SK-MEL-5 (cell line): ENCODE measurements at regions not wholly inside any gene's neighbourhood (a gene's known extent, or its start where the extent isn't known, plus 50 kb on each side); places are given as distances from the start of the nearest gene placed in this dataset.

ENCODE experiments used
- DNase-seq: peaks from one replicate; pipeline ENCODE4 v3.0.0-alpha.2; 2016; ENCODE audit warnings: low read depth, low spot score
- in situ Hi-C: cut with HindIII; loops from 2 replicates; pipeline ENCODE4 v1.10.0; 2016; ENCODE audit warnings: low sequenced_read_pairs, high pct_unique_total_duplicates, low pct_unique_long_range_greater_than_20kb

DNA sequence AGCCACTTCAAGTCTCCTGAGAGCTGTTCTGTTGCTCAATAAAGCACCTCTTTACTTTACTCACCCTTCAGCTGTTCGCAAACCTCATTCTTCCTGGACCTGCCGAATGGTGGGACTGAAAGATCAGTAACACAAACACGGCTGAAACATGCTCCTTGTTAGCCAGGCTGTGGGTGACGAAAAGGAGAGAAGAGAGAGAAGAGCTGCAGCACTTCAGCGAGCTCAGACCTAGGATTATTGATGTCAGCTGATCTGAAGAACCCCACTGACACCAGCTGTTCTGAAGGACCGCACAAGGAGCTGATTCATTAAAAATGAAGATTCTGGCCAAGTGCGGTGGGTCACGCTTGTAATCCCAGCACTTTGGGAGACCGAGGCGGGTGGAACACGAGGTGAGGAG lies 2020.0 kb upstream of the ADGRL3 start:
- DNase-seq, result no peak
- in situ Hi-C loops, result no loop called here

GRCh38 chr4:59180969-59181368 lies 2019.2 kb upstream of the ADGRL3 start:
- in situ Hi-C loops, result no loop called here

DNA sequence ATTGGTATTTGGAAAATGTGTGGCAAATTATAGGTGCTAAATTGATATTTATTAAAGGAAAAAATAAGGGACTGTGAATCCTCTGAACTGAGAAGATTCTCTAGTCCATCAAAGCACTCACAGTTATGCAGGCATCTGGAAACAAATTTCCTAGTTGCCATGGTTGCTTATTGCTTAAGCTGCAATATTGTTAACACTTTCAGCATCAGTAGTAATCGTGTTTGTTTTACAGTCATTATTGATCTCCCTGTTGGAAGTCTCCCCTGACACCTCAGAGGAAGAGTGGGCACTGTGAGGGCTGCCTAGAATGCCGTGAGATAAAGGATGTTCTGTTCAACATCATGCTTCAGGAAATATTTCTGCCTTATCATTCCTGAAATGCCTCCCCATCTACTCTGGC lies 2004.3 kb upstream of the ADGRL3 start:
- in situ Hi-C loops, result no loop called here
- DNase-seq, result no peak

More at GRCh38 chr4:59180969-59181368, 2019.2 kb upstream of the ADGRL3 start:
- no peak for DNase-seq

- DNase-seq, result no peak
- in situ Hi-C loops, result no loop called here
Measured at GRCh38 chr4:59200992-59201391, 1999.1 kb upstream of the ADGRL3 start.

GRCh38 chr4:59217910-59218631 lies 1982.1 kb upstream of the ADGRL3 start:
- in situ Hi-C loops, result no loop called here
- no peak for DNase-seq

- in situ Hi-C loops, result no loop called here
- no peak for DNase-seq
Measured at GRCh38 chr4:59222221-59222620, 1977.9 kb upstream of the ADGRL3 start.

- DNase-seq, result no peak
- in situ Hi-C loops, result no loop called here
Measured at GRCh38 chr4:59223292-59223941, 1976.7 kb upstream of the ADGRL3 start.

DNA sequence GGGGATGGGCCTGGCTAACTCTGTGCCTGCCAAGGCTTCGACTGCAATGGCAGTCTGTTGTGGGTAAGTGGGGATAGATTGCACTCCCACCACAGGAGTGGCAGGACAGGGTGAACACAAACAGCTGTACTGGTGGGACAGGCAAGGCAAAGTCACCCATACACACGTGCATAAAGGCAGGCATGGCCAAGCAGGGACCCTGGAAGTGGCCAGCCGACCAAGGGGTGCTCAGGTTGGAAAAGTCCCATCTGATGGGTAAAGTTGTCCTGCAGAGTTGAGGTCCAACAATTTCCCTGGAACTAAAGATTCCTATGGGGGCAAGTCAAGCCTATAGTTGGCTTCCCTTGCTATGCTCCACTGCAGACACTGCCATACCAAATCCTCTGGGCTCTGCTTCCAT lies 1961.9 kb upstream of the ADGRL3 start:
- DNase-seq, result no peak
- in situ Hi-C loops, result no loop called here

DNA sequence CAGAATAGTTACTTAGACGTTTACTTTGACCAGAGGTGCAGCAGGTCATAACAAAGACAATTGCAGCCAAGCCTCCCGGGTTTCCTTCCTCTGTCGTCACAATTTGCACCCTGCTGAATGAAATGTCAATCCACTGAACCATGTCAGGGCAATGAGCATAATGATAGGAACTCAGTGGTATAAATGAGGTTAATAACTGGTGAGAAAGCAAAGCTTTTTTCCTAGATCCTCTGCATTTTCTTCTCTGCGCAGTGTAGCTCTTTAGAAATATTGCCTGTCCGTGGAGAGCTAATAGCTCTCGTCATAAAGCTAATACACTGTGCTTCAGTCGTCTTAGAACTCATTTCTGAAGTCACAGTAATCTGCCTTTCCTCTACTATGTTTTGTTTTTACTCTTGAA lies 1960.1 kb upstream of the ADGRL3 start:
- DNase-seq, result no peak
- in situ Hi-C loops, result no loop called here

- no peak for DNase-seq
- in situ Hi-C loops, result no loop called here
Measured at GRCh38 chr4:59243038-59243437, 1957.1 kb upstream of the ADGRL3 start.

- in situ Hi-C loops, result no loop called here
Measured at GRCh38 chr4:59247032-59247431, 1953.1 kb upstream of the ADGRL3 start.

DNA sequence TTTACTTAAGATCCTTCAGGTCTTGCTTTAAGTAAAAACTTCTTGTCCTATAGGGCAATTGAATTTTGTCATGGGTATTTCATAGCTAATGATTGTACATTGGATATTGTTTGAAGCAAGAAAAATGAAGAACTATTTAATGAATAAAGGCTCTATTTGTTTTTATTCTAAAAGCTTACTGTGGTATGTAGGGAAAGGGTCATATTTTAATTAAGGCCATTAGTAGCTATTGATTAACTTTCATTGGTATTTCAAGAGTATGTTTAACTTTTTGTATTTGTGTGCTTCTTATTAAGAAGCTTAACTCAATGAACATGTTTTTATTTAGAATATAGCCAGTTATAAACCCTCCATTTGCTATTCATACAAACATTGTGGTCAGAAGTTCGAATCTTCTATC lies 1951.8 kb upstream of the ADGRL3 start:
- in situ Hi-C loops, result no loop called here
- DNase-seq, result no peak

More at GRCh38 chr4:59247032-59247431, 1953.1 kb upstream of the ADGRL3 start:
- DNase-seq, result peak; percentile 29

DNA sequence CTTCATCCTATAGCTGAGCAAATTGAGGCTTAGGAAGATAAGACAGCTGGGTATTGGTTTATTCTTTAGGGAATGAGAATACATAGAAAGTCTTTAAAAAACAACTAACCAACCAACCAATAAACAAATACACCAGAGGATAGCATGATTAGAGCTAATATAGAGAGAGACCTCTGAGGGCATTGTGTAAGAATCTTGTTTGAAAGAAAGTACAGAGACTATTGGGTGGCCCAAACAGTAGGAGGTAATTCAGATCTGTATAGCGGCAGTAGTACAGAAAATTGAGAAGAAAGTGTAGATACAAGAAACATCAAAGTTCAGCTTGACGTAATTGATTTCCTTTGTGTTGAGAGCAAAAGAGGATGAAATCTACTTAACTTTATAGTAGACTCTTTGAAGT lies 1951.0 kb upstream of the ADGRL3 start:
- in situ Hi-C loops, result no loop called here
- no peak for DNase-seq

DNA sequence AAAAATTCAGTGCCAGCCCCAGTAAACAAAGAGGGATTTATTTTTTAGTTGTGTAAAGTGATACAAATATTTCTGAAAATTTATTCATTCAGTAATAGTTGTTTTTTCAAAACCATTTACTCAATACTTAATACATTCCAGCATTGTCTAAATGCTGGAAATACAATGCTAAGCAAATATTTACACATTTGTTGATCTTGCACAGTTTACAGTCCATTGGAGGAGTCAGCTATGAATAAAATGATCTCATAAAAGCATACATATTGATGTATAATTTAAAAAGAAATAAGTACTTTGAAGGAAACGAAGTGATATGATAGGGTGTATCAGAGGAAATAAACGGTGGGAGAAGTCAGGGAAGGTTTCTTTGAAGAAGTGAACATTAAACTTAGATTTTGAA lies 1942.1 kb upstream of the ADGRL3 start:
- in situ Hi-C loops, result no loop called here
- no peak for DNase-seq

DNA sequence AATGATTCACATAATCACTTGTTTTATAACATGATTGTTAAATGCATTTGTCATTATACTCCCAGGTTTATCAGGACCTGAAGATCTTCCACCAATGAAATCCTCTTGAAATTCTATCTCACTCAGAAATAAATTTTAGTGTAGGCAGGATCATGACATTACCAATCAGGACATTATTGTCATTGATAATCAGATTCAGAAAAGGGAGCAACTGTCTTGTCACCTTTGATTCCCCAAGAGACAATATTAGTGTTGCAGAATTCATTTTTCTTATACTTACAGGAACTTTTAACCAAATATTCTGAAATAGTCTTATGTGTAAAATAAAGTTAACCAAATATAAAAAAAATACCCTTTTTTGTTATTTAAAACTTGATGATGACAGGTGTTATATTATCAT lies 1892.5 kb upstream of the ADGRL3 start:
- no peak for DNase-seq
- in situ Hi-C loops, result no loop called here

GRCh38 chr4:59314637-59315036 lies 1885.5 kb upstream of the ADGRL3 start:
- in situ Hi-C loops, result no loop called here
- DNase-seq, result no peak

GRCh38 chr4:59339631-59340030 lies 1860.5 kb upstream of the ADGRL3 start:
- DNase-seq, result peak; percentile 44
- in situ Hi-C loops, result no loop called here

DNA sequence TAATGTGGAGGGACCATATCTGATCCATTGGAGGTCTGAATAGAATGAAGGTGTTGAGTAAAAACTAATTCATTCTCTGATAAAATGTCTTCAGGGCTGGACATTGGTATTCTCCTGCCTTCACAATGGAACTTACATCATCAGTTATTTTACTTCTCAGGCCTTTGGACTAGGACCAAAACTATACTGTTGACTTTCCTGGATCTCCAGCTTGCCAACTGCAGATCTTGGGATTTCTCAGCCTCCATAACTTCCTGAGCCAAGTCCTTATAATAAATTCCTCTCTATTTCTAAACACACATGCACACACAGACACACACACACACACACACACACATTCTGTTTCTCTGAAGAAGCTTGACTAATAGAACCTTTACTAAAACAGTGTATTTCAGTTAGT lies 1858.6 kb upstream of the ADGRL3 start:
- DNase-seq, result no peak
- in situ Hi-C loops, result no loop called here

- DNase-seq, result no peak
- in situ Hi-C loops, result no loop called here
Measured at GRCh38 chr4:59348949-59349348, 1851.2 kb upstream of the ADGRL3 start.
